GM12874 (cell line): ENCODE measurements at regions not wholly inside any gene's neighbourhood (a gene's known extent, or its start where the extent isn't known, plus 50 kb on each side); places are given as distances from the start of the nearest gene placed in this dataset.
A peak's percentile ranks its signal among the peaks of the same experiment; 100 is the strongest.

Experiments
- CTCF ChIP-seq: IDR thresholded peaks from 2 replicates; pipeline ENCODE4 v1.5.1; 2011; ENCODE audit warnings: low read depth, mild to moderate bottlenecking, control low read depth, low read length, moderate library complexity; ENCODE audit not compliant: insufficient read depth

- TF ChIP-seq CTCF: no peak
These were observed 258.1 kb downstream of the PCNX1 start for GRCh38 chr14:71165121-71166031.

- peak; percentile 29 for TF ChIP-seq CTCF
These were observed 259.1 kb downstream of the PCNX1 start for GRCh38 chr14:71166180-71166837.

- TF ChIP-seq CTCF: no peak
These were observed 261.5 kb downstream of the PCNX1 start for GRCh38 chr14:71168564-71169427.

GRCh38 chr14:71169861-71170260 lies 262.6 kb downstream of the PCNX1 start:
- no peak for TF ChIP-seq CTCF

- no peak for TF ChIP-seq CTCF
These were observed 268.2 kb downstream of the PCNX1 start for GRCh38 chr14:71175491-71175890.

GRCh38 chr14:71179066-71179465 lies 271.8 kb downstream of the PCNX1 start:
- no peak for TF ChIP-seq CTCF

GRCh38 chr14:71180397-71180796 lies 273.1 kb downstream of the PCNX1 start:
- TF ChIP-seq CTCF: no peak
